Smooth muscle cell (in vitro differentiated cells): ENCODE measurements at regions not wholly inside any gene's neighbourhood (a gene's known extent, or its start where the extent isn't known, plus 50 kb on each side); places are given as distances from the start of the nearest gene placed in this dataset.

Source experiments
- DNase-seq: peaks from one replicate; lab custom pipeline; 2025; ENCODE audit not compliant: unreplicated experiment; lab: John Stamatoyannopoulos, UW
- H2AFZ ChIP-seq: fragments of 200-600 bp; sonication (generic); 2 replicates; pipeline ENCODE4 v1.6.0; 2016; ENCODE audit warnings: antibody characterized with exemption, low read depth, mild to moderate bottlenecking
- H3F3A ChIP-seq: fragments of 200-600 bp; sonication (generic); 2 replicates; pipeline ENCODE4 v1.6.0; 2017; ENCODE audit warnings: antibody characterized with exemption, low read depth
- H3K27ac ChIP-seq: fragments of 200-600 bp; sonication (generic); 2 replicates; pipeline ENCODE4 v1.5.1; 2016; ENCODE audit warnings: low read depth, mild to moderate bottlenecking
- H3K27me3 ChIP-seq: fragments of 200-600 bp; sonication (generic); 2 replicates; pipeline ENCODE4 v1.6.1; 2016; ENCODE audit warnings: low read depth, mild to moderate bottlenecking
- H3K36me3 ChIP-seq: fragments of 200-600 bp; sonication (generic); 2 replicates; pipeline ENCODE4 v1.5.1; 2016; ENCODE audit warnings: low read depth
- H3K4me1 ChIP-seq: fragments of 200-600 bp; sonication (generic); 2 replicates; pipeline ENCODE4 v1.5.1; 2016; ENCODE audit warnings: low read depth
- H3K4me2 ChIP-seq: fragments of 200-600 bp; sonication (generic); 2 replicates; pipeline ENCODE4 v1.6.0; 2016; ENCODE audit warnings: mild to moderate bottlenecking
- H3K4me3 ChIP-seq: fragments of 200-600 bp; sonication (generic); 2 replicates; pipeline ENCODE4 v1.5.1; 2016; ENCODE audit warnings: mild to moderate bottlenecking
- H3K79me2 ChIP-seq: fragments of 200-600 bp; sonication (generic); 2 replicates; pipeline ENCODE4 v1.6.0; 2016; ENCODE audit warnings: low read depth, mild to moderate bottlenecking
- H3K9ac ChIP-seq: fragments of 200-600 bp; sonication (generic); 2 replicates; pipeline ENCODE4 v1.6.0; 2016; ENCODE audit warnings: low read depth
- H3K9me3 ChIP-seq: fragments of 200-600 bp; sonication (generic); replicated peaks from 2 replicates; pipeline ENCODE4 v1.5.1; 2016; ENCODE audit warnings: low read depth
- H4K20me1 ChIP-seq: fragments of 200-600 bp; sonication (generic); 2 replicates; pipeline ENCODE4 v1.6.0; 2016; ENCODE audit warnings: low read depth
- WGBS: methylation state at CpG from one replicate; pipeline ENCODE4 v1.1.7; 2016; ENCODE audit warnings: low lambda C conversion rate; 5-methylcytosine and 5-hydroxymethylcytosine counted together
- TF ChIP-seq, protein P1 (sequence below): fragments of 200-600 bp; sonication (generic); IDR thresholded peaks from 2 replicates; pipeline ENCODE4 v1.5.1; 2017; ENCODE audit warnings: borderline replicate concordance, mild to moderate bottlenecking, antibody characterized with exemption; ENCODE audit not compliant: insufficient read depth, poor library complexity, severe bottlenecking

DNA sequence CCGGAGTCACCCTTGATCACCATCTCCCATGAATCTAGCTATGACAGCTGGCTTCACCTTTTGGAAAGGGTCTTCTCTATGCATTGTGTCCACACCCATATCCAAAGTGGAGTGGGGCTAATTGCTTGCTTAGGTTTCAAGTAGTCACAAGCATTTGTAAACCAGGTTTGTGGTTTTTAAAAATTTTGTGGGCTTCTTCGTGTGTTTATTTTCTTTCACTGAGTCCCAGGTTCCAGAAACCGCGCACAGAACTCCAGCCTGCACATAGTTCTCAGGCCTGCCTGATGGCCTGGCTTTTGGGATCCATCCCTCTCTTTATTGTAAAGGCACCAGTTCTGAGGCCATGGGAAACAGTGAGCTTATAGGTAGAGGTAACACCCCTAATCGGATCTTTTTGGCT, 70.2 kb upstream of the TLR3 start:
- H2AFZ ChIP-seq = no peak overlapping the region
- no peaks in the 10 kb centered on the region for H3K36me3 ChIP-seq
- H3K4me3 ChIP-seq = no peak overlapping the region
- TF ChIP-seq, protein P1, sequence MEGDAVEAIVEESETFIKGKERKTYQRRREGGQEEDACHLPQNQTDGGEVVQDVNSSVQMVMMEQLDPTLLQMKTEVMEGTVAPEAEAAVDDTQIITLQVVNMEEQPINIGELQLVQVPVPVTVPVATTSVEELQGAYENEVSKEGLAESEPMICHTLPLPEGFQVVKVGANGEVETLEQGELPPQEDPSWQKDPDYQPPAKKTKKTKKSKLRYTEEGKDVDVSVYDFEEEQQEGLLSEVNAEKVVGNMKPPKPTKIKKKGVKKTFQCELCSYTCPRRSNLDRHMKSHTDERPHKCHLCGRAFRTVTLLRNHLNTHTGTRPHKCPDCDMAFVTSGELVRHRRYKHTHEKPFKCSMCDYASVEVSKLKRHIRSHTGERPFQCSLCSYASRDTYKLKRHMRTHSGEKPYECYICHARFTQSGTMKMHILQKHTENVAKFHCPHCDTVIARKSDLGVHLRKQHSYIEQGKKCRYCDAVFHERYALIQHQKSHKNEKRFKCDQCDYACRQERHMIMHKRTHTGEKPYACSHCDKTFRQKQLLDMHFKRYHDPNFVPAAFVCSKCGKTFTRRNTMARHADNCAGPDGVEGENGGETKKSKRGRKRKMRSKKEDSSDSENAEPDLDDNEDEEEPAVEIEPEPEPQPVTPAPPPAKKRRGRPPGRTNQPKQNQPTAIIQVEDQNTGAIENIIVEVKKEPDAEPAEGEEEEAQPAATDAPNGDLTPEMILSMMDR = no peak
- H3K4me2 ChIP-seq = no peak overlapping the region
- H4K20me1 ChIP-seq = no peaks in the 10 kb centered on the region
- H3K9me3 ChIP-seq = no peaks in the 10 kb centered on the region
- H3K27ac ChIP-seq = no peak overlapping the region
- no peaks in the 10 kb centered on the region for H3K27me3 ChIP-seq
- H3K9ac ChIP-seq = no peak overlapping the region
- DNase-seq = no peak
- 73% methylated on average over 5 of the region's 5 CpGs for WGBS
- no peaks in the 10 kb centered on the region for H3K79me2 ChIP-seq
- H3K4me1 ChIP-seq = no peaks in the 10 kb centered on the region
- H3F3A ChIP-seq = no peaks in the 10 kb centered on the region

DNA sequence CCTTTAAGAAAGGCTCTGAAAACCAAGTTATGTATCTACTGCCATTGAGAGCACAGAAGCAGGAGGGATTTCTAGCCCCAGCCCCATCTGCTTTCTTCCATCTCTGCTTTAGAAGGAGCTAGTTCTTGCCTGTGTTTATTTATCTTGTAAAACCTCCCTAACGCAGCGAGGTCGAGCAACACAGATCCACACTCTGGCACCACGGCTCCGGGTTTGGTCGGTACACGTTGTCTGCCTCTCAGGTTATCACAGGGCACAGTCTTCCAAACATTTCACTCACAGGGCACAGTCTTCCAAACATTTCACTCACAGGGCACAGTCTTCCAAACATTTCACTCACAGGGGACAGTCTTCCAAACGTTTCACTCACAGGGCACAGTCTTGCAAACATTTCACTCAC, 69.7 kb upstream of the TLR3 start:
- Histone ChIP-seq H3K4me1 (no peaks in the 10 kb centered on the region), H3K27me3 (no peaks in the 10 kb centered on the region), H3F3A (no peaks in the 10 kb centered on the region), H3K27ac (no peak overlapping the region), H3K9ac (no peak overlapping the region), H3K4me2 (no peak overlapping the region), H3K79me2 (no peaks in the 10 kb centered on the region), H3K36me3 (no peaks in the 10 kb centered on the region), H2AFZ (no peak overlapping the region), H4K20me1 (no peaks in the 10 kb centered on the region), H3K9me3 (no peaks in the 10 kb centered on the region), H3K4me3 (no peak overlapping the region)
- 36% methylated on average over 8 of the region's 8 CpGs for WGBS
- no peak for DNase-seq
- TF ChIP-seq, protein P1 = no peak

DNA sequence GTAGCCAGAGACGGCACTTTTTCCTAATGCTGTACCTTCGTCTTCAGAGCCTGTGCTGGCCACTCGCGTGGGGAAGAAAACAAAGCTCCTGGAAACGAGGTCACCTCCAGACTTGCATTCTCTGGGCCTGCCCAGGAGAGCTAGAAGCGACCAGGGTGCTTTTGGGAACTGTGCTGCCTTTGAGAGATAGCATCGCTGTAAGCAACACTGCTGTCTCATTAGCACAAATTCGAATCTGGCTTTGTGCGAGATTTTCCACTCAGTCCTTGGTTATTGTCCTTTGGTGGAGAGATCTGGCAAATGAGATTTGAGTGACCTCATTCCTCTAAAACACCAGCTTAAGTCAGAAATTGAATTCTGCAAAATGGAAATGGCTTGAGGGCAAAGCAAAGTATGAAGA, 66.1 kb upstream of the TLR3 start:
- no peaks in the 10 kb centered on the region for H3K4me1 ChIP-seq
- H3K79me2 ChIP-seq = no peaks in the 10 kb centered on the region
- H3K9me3 ChIP-seq = no peaks in the 10 kb centered on the region
- H3K36me3 ChIP-seq = no peaks in the 10 kb centered on the region
- no peak overlapping the region for H3K4me2 ChIP-seq
- 79% methylated on average over 9 of the region's 9 CpGs for WGBS
- no peaks in the 10 kb centered on the region for H3K27me3 ChIP-seq
- TF ChIP-seq, protein P1 = no peak
- H3K9ac ChIP-seq = no peak overlapping the region
- no peak overlapping the region for H3K4me3 ChIP-seq
- no peak for DNase-seq
- H3F3A ChIP-seq = no peaks in the 10 kb centered on the region
- no peak overlapping the region for H3K27ac ChIP-seq
- H4K20me1 ChIP-seq = no peaks in the 10 kb centered on the region
- no peak overlapping the region for H2AFZ ChIP-seq

DNA sequence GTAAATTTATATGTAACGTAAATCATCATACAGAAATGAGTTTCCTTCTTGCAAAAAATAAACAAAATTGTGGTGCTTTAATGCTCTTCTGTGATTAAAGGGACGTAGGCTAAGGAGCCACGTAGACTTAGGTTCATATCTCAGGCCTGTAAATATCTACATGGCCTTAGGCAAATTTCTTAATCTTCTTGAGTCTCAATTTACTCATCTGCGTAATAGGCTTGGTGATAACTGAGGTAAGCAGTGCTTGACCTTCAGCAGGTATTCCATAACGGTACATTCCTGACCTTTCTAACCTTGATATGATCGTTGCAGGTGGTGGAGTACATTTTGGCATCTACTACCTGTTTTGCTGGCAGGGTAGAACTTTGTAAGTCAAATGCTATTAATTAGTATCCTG, 65.2 kb upstream of the TLR3 start:
- 86% methylated on average over 6 of the region's 6 CpGs for WGBS
- Histone ChIP-seq H3K36me3 (no peaks in the 10 kb centered on the region), H3K4me1 (no peaks in the 10 kb centered on the region), H3K4me2 (no peak overlapping the region), H4K20me1 (no peaks in the 10 kb centered on the region), H3K9me3 (no peaks in the 10 kb centered on the region), H3K27me3 (no peaks in the 10 kb centered on the region), H3K9ac (no peak overlapping the region), H3K27ac (no peak overlapping the region), H3F3A (no peaks in the 10 kb centered on the region), H3K4me3 (no peak overlapping the region), H3K79me2 (no peaks in the 10 kb centered on the region), H2AFZ (no peak overlapping the region)
- DNase-seq = no peak
- TF ChIP-seq, protein P1 = no peak
